ENCODE measurements at regions not wholly inside any gene's neighbourhood (a gene's known extent, or its start where the extent isn't known, plus 50 kb on each side); places are given as distances from the start of the nearest gene placed in this dataset.

DNA sequence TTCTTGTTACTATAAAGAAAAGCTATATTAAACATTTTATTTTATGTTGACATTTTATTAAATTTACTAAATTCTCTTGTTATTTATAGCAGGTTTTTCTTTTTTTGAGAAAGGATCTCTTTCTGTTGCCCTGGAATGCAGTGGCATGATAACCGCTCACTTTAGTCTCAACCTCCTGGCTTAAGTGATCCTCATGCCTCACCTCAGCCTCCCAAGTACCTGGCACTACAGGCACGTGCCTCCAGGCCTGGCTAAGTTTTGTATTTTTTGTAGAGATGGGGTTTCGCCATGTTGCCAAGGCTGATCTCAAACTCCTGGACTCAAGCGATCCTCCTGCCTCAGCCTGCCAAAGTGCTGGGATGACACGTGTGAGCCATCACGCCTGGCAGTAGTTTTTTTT is 280.2 kb upstream of the C9orf72 start:
- TF ChIP-seq POLR2A (IDR thresholded peaks at IDR 0.05; ENCODE audit: low read length): no peak
- no peak for TF ChIP-seq GATA1 (IDR thresholded peaks at IDR 0.05; ENCODE audit: low read depth, low read length)

All from erythroblast (primary cell).